ENCODE measurements at regions not wholly inside any gene's neighbourhood (a gene's known extent, or its start where the extent isn't known, plus 50 kb on each side); places are given as distances from the start of the nearest gene placed in this dataset.

GRCh38 chr9:78573205-78573604, 276.3 kb downstream of the PSAT1 start:
- TF ChIP-seq, protein P1, sequence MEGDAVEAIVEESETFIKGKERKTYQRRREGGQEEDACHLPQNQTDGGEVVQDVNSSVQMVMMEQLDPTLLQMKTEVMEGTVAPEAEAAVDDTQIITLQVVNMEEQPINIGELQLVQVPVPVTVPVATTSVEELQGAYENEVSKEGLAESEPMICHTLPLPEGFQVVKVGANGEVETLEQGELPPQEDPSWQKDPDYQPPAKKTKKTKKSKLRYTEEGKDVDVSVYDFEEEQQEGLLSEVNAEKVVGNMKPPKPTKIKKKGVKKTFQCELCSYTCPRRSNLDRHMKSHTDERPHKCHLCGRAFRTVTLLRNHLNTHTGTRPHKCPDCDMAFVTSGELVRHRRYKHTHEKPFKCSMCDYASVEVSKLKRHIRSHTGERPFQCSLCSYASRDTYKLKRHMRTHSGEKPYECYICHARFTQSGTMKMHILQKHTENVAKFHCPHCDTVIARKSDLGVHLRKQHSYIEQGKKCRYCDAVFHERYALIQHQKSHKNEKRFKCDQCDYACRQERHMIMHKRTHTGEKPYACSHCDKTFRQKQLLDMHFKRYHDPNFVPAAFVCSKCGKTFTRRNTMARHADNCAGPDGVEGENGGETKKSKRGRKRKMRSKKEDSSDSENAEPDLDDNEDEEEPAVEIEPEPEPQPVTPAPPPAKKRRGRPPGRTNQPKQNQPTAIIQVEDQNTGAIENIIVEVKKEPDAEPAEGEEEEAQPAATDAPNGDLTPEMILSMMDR (IDR thresholded peaks at IDR 0.05): no peak
- no peak for TF ChIP-seq POLR2AphosphoS5 (IDR thresholded peaks at IDR 0.05)
- TF ChIP-seq POLR2A (IDR thresholded peaks at IDR 0.05): no peak

All from stomach (tissue), 4 donors.